DND-41 (cell line): ENCODE measurements at regions not wholly inside any gene's neighbourhood (a gene's known extent, or its start where the extent isn't known, plus 50 kb on each side); places are given as distances from the start of the nearest gene placed in this dataset.

Source experiments
- ATAC-seq: fragments of 200-7000 bp; cut with Tn5 transposase; 3 replicates; pipeline ENCODE4 v1.9.1; 2021; ENCODE audit warnings: low read depth; ENCODE audit not compliant: insufficient read depth
- DNase-seq: peaks from one replicate; pipeline ENCODE4 v3.0.0-alpha.2; 2020
- H2AFZ ChIP-seq: 2 replicates; pipeline ENCODE4 v1.6.0; 2012; ENCODE audit warnings: low read depth, low read length
- H3K27ac ChIP-seq: 2 replicates; pipeline ENCODE4 v1.5.1; 2012; ENCODE audit warnings: low read length, inconsistent platforms
- H3K27me3 ChIP-seq: fragments of 200-600 bp; sonication (generic); 2 replicates; pipeline ENCODE4 v1.6.0; 2012; ENCODE audit warnings: low read length, mild to moderate bottlenecking, inconsistent platforms; ENCODE audit not compliant: insufficient read depth, poor library complexity
- H3K36me3 ChIP-seq: 2 replicates; pipeline ENCODE4 v1.5.1; 2012; ENCODE audit warnings: low read length, inconsistent platforms; ENCODE audit not compliant: insufficient read depth
- H3K4me1 ChIP-seq: 2 replicates; pipeline ENCODE4 v1.5.1; 2012; ENCODE audit warnings: mild to moderate bottlenecking, low read length; ENCODE audit not compliant: insufficient read depth
- H3K4me2 ChIP-seq: 2 replicates; pipeline ENCODE4 v1.6.0; 2012; ENCODE audit warnings: mild to moderate bottlenecking, moderate library complexity, low read length, inconsistent platforms; ENCODE audit not compliant: insufficient read depth
- H3K4me3 ChIP-seq, 2 experiments: fragments of 200-600 bp in 1 of 2; shearing (Covaris generic) in 1 of 2; 2 replicates each; pipeline ENCODE4 v1.5.1; 2012 to 2016; ENCODE audit warnings: inconsistent platforms in 2 of 2, low read length in 2 of 2, mild to moderate bottlenecking in 2 of 2, low read depth in 1 of 2, moderate library complexity in 1 of 2
- H3K79me2 ChIP-seq: 2 replicates; pipeline ENCODE4 v1.6.0; 2012; ENCODE audit warnings: low read length, inconsistent platforms; ENCODE audit not compliant: insufficient read depth
- H3K9ac ChIP-seq: 2 replicates; pipeline ENCODE4 v1.6.0; 2012; ENCODE audit warnings: low read depth, mild to moderate bottlenecking, inconsistent platforms, low read length, moderate library complexity
- H3K9me3 ChIP-seq: 2 replicates; pipeline ENCODE4 v1.5.1; 2012; ENCODE audit warnings: low read length, moderate library complexity, mild to moderate bottlenecking, inconsistent platforms; ENCODE audit not compliant: insufficient read depth, severe bottlenecking
- H4K20me1 ChIP-seq: 2 replicates; pipeline ENCODE4 v1.6.0; 2012; ENCODE audit warnings: low read length; ENCODE audit not compliant: insufficient read depth
- CTCF ChIP-seq: IDR thresholded peaks from 2 replicates; pipeline ENCODE4 v1.5.1; 2012; ENCODE audit warnings: borderline replicate concordance, low read length, moderate library complexity, mild to moderate bottlenecking; ENCODE audit not compliant: poor library complexity, severe bottlenecking; ENCODE audit errors: extremely low read depth
- EZH2 ChIP-seq: IDR thresholded peaks from 3 replicates; pipeline ENCODE4 v1.6.1; 2012; ENCODE audit warnings: borderline replicate concordance, low read depth, mild to moderate bottlenecking, moderate library complexity, low read length, inconsistent platforms; ENCODE audit not compliant: severe bottlenecking

DNA sequence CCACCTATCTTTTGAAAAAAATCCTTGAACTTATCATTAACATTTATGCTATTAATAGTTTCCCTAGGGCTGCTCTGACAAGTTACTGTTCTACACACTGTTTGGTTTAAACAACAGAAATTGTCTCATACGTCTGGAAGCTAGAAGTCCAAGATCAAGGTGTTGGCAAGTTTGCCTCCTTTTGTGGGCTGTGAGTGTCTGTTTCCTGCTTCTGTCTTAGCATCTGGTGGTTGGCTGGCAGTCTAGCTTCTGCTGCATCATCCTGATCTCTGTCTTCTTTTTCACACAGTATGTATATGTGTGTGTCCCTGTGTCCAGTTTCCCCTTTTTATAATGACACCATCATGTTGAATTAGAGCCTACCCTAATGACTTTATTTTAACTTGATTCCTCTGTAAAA lies 154.8 kb downstream of the RPS12 start:
- H4K20me1 ChIP-seq, result no peaks in the 10 kb centered on the region
- no peak overlapping the region for H3K9ac ChIP-seq
- no peak overlapping the region for H3K4me3 ChIP-seq
- H3K27me3 ChIP-seq, result no peaks in the 10 kb centered on the region
- H3K4me1 ChIP-seq, result no peaks in the 10 kb centered on the region
- no peak for TF ChIP-seq CTCF
- TF ChIP-seq EZH2, result no peak
- ATAC-seq, result no peak
- H3K4me2 ChIP-seq, result no peak overlapping the region
- no peaks in the 10 kb centered on the region for H3K9me3 ChIP-seq
- no peak for DNase-seq
- H3K79me2 ChIP-seq, result no peaks in the 10 kb centered on the region
- no peak overlapping the region for H3K27ac ChIP-seq
- H3K36me3 ChIP-seq, result no peaks in the 10 kb centered on the region
- no peak overlapping the region for H2AFZ ChIP-seq

DNA sequence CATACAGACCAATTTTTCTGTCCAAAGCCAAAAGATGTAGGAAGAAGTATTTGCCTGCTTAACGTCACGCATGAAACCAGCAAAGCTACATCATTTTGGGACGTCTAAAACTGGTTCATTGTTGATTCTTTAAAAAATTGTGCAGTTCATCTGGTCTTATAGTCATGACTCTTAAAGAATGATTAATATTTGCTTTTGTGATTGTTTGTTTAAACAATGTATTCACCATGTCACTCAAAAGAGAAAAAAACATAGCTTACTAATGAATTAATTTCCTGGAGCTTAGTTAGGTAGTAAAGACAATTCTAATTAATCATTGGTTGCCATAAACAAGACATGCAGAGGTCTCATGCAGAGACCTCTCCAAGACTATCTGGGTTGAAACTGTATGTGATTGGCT lies 157.3 kb downstream of the RPS12 start:
- H3K4me1 ChIP-seq, result no peaks in the 10 kb centered on the region
- no peaks in the 10 kb centered on the region for H3K27me3 ChIP-seq
- H3K27ac ChIP-seq, result no peak overlapping the region
- H3K79me2 ChIP-seq, result no peaks in the 10 kb centered on the region
- no peak for TF ChIP-seq EZH2
- no peak for TF ChIP-seq CTCF
- H3K9ac ChIP-seq, result no peak overlapping the region
- H4K20me1 ChIP-seq, result no peaks in the 10 kb centered on the region
- H3K36me3 ChIP-seq, result no peaks in the 10 kb centered on the region
- H3K4me3 ChIP-seq, result no peak overlapping the region
- no peak overlapping the region for H2AFZ ChIP-seq
- ATAC-seq (no peak), DNase-seq (no peak)
- H3K4me2 ChIP-seq, result no peak overlapping the region
- no peaks in the 10 kb centered on the region for H3K9me3 ChIP-seq

- Histone ChIP-seq H3K4me2 (no peak overlapping the region), H3K36me3 (no peaks in the 10 kb centered on the region)
Observed at GRCh38 chr6:132972254-132972653, 157.9 kb downstream of the RPS12 start.

More at GRCh38 chr6:132972254-132972653, 157.9 kb downstream of the RPS12 start:
- Histone ChIP-seq H3K9me3 (no peaks in the 10 kb centered on the region), H4K20me1 (no peaks in the 10 kb centered on the region), H3K27ac (no peak overlapping the region), H3K4me1 (no peaks in the 10 kb centered on the region), H2AFZ (no peak overlapping the region), H3K27me3 (no peaks in the 10 kb centered on the region), H3K79me2 (no peaks in the 10 kb centered on the region), H3K4me3 (no peak overlapping the region), H3K9ac (no peak overlapping the region)
- ATAC-seq, result no peak
- TF ChIP-seq CTCF, result no peak
- TF ChIP-seq EZH2, result no peak
- DNase-seq, result no peak
